ENCODE measurements at regions not wholly inside any gene's neighbourhood (a gene's known extent, or its start where the extent isn't known, plus 50 kb on each side); places are given as distances from the start of the nearest gene placed in this dataset.

DNA sequence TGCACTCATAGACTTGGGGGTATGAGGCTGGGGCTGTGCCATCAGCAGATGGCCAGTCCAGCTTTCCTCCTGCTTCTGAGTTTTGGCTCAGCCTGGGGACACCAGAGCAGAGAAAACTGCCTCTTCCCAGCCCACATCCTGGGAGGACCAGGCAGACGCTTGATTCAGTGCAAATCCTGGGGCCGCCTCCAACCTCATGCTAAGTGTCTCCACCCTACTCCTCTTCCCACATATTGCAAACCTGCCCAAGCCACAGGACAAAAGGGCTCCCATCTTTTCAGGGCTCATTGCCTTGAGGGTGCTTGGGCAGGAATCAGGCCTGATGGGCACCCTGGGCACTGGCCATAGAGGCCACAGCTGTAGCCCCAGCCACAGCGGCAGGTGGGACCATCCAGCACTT, 79.7 kb upstream of the SHANK2 start:
- TF ChIP-seq GATA3 (IDR thresholded peaks at IDR 0.05; ENCODE audit: low read depth, low read length): no peak
- no peak for TF ChIP-seq GATA2 (IDR thresholded peaks at IDR 0.05; ENCODE audit: low read depth, low read length)

DNA sequence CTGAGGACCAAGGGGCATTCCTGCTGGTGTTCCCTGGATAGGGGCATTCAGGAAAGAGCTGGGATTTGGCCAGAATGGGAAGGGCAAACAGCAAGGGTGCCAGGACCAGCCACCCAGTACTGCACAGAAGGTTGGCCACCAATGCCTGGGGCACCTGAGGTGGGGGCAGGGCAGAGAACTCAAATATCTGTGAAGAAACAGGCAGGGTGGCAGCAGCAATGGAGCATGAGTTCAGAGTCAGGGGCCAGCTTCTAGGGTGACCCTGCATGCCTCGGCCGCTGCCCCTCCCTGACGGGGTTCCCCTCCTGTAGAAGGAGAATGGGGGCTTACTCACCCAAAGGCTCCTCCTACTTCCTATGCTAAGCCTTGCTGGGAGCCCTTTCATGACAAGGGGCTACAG, 79.3 kb upstream of the SHANK2 start:
- TF ChIP-seq GATA3 (IDR thresholded peaks at IDR 0.05; ENCODE audit: low read depth, low read length) (no peak), GATA2 (IDR thresholded peaks at IDR 0.05; ENCODE audit: low read depth, low read length) (no peak)

DNA sequence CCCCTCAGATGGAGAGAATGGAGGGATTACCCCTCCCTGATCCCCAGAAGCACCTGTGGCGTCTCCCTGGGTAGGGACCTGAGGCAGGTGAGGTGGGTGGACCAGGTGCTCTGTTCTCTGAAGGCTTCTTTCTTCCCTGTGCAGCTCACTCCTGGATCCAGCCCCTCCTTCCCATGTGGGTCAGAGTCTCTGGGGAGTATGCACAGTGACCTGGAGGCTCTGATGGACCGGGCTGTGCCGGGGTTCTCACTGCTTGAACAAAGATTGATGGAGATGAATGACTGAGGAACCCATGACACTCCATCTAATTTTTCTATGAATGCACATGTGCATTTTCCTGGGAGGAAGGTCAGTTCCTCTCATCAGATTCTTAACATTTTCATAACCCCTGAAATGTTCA, 78.6 kb upstream of the SHANK2 start:
- TF ChIP-seq GATA3 (IDR thresholded peaks at IDR 0.05; ENCODE audit: low read depth, low read length): no peak
- TF ChIP-seq GATA2 (IDR thresholded peaks at IDR 0.05; ENCODE audit: low read depth, low read length): no peak

DNA sequence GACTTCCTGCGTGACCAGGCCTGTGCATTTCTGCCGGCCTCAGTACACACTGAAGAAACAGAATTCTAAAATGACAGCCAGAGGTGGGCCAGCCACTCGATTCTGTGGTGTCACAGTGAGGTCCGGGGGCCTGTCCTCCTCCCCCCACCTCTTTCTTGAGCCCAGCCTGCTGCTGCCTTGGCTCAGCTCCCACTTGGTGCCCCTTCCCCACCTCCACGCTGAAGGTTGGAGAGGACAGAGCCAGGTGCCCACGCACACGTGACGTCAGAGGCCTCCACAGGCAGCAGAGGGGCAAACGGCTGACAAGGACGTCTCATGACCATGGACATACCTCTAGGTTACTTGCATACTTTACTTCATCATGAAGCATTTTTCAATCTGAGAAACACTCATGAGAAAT, 78.0 kb upstream of the SHANK2 start:
- TF ChIP-seq GATA3 (IDR thresholded peaks at IDR 0.05; ENCODE audit: low read depth, low read length) (no peak), GATA2 (IDR thresholded peaks at IDR 0.05; ENCODE audit: low read depth, low read length) (no peak)

DNA sequence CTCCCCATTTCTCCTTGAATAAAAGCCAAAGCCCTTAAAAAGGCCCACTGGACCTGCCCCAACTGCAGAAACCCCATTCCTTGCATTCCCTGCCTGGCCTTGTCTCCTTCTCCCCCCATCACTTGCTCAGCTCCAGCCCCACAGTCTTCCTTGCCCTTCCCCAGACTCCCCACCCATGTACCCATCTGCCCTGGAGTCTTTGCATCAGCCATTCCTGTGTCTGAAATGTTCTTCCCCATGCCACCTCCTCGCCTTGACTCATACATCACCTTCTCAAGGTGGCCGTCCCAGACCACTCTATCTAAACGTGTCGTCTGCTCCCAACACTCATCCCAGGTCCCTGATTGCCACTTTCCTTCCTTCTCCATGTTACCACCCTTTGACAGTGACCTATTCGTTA, 77.4 kb upstream of the SHANK2 start:
- TF ChIP-seq GATA3 (IDR thresholded peaks at IDR 0.05; ENCODE audit: low read depth, low read length) (no peak), GATA2 (IDR thresholded peaks at IDR 0.05; ENCODE audit: low read depth, low read length) (no peak)

DNA sequence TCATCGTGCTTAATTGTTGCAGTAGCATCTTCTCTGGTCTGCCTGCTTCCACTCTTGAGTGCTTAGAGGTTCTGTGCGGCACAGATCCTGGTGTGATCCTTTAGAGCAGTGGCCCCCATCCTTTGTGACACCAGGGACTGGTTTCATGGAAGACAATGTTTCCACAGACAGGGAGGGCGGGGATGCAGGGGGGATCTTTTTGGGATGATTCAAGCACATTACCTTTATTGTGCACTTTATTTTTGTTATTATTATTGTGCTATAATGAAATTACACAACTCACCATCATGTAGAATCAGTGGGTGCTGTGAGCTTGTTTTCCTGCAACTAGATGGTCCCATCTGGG, 76.8 kb upstream of the SHANK2 start:
- no peak for TF ChIP-seq GATA2 (IDR thresholded peaks at IDR 0.05; ENCODE audit: low read depth, low read length)

DNA sequence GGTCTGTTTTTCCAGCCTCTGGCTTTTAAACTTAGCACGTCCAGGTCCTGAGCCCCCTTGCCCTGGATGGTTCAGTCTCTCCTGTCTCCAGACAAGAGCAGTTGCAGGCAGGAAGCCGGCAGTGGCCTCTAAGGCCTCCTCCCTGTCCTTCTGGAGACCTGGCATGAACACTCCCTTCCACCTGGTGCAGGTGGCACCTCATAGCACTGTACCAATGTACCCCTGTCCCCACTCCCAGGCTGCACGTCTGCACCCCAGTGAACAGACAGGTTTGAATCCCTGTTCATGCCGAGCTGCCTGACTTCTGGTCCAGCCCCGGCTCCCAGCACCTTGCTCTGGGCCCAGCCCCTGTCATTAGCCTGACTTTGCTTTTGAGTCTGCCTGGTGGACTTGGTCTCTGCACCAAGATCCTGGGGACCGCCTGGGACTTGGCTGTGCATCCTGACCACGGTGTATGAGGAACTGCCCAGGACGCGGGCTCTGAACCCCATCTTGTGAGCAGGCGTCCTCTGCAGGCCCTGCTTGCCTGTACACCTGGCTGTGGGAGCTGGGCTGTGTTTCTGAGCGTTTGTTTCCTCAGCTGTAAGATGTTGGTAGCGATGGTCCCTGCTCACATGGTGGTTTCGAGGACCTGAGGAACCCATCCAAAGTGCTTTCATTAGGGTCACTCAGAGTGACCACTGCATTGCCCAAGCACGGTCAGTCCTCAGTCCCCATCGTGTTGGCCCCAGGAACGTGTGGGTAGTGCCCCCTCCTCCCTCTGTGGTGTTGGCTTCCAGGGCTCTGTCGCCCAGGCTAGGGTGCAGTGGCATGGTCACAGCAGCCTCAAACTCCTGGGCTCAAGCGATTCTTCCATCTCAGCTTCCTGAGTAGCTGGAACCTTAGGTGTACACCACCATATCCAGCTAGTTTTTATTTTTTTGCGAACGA, 75.0 kb upstream of the SHANK2 start:
- no peak for TF ChIP-seq GATA3 (IDR thresholded peaks at IDR 0.05; ENCODE audit: low read depth, low read length)

DNA sequence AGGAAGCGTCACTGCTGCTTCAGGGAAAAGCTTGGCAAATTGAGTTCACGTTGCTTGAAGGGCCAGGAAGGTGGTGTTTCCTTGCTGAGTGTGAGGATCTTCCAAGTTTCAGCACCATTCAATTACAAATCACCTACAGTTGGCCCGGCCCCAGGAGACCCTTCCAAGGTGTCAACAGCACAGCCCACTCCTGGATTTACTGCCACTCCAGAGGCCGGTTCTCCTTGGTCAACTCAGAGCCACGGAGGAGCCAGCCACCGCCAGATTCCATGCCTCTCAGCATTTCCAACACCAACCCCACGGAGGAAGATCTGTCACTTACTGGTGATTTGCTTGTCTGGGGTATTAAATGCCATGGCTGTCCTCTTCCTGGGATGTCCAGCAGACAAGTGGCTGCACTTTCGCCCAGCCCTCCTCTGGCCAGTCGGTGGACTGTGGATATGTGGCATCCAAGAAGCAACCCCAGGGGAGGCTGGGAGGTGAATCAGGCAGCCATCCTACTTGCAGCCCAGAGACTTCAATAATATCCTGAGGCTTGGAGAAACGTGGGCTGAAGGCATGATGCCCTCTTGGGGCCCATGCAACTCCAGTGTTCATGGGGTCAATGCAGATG, 74.1 kb upstream of the SHANK2 start:
- TF ChIP-seq GATA2 (IDR thresholded peaks at IDR 0.05; ENCODE audit: low read depth, low read length): no peak
- TF ChIP-seq GATA3 (IDR thresholded peaks at IDR 0.05; ENCODE audit: low read depth, low read length): no peak

DNA sequence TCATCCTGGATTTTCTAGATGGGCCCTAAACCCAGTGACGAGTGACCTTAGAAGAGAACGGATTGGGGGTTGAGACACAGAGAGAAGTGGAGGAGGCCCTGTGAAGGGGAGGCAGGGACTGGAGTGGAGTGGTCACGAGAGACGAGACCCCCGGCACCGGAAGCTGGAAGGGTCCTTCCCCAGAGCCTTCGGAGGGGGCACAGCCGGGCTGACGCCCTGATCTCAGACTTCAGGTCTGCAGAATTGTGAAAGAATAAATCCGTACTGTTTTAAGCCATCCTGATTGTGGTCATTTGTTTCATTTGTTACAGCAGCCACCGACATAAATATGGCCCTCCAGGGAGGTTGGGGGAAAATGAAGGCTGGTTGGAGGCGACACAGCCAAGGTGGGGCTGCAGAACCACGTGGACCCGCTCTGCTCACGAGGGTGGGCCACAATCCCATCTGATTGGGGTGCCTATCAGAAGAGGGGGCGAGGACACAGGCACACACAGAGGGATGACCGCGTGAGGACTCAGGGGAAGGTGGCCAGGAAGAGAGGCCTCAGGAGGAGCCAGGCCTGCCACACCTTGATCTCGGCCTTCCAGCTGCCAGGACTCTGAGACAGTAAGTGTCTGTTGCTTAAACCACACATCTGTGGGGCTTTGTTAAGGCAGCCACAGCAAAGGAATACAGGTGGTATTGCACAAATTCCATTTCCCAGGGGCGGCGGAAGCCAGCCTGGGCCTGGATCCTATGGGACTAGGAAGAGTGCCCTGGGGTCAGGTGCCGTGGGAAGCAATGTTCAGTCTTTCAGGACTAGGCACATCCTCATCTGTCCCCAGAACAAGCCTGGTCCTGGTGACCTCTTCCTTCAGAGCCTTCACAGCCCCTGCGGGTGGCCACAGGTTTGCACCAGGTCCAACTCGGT, 73.3 kb upstream of the SHANK2 start:
- TF ChIP-seq GATA2 (IDR thresholded peaks at IDR 0.05; ENCODE audit: low read depth, low read length): no peak

DNA sequence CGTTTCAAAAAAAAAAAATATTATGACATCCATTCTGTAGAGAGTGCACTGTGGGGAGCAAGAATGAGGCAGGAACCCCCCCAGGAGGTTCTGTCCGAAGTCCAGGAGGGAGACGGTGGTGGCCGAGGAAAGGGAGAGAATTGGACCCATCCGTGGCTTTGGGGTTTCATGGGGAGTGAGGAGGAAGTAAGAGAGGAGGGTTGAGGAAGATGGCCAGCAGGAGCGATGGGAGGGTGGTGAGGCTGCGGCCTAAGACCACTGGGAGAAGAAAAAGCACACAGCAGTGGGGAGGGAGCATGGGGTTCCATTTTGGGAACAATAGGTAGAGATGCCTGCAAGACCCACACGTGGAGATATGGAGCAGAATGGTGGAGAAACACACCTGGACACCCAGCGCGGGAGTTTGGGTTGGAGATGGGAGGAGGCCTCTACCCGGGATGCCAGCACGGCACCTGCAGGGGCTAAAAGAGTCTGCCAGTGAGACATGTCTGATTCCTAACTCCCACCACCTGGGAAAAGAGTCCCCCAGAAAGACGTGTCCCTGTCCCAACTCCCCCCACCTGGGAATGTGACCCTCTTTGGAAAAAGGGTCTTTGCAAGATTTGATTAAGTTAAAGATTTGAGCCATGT, 72.5 kb upstream of the SHANK2 start:
- no peak for TF ChIP-seq GATA3 (IDR thresholded peaks at IDR 0.05; ENCODE audit: low read depth, low read length)
- TF ChIP-seq GATA2 (IDR thresholded peaks at IDR 0.05; ENCODE audit: low read depth, low read length): no peak

DNA sequence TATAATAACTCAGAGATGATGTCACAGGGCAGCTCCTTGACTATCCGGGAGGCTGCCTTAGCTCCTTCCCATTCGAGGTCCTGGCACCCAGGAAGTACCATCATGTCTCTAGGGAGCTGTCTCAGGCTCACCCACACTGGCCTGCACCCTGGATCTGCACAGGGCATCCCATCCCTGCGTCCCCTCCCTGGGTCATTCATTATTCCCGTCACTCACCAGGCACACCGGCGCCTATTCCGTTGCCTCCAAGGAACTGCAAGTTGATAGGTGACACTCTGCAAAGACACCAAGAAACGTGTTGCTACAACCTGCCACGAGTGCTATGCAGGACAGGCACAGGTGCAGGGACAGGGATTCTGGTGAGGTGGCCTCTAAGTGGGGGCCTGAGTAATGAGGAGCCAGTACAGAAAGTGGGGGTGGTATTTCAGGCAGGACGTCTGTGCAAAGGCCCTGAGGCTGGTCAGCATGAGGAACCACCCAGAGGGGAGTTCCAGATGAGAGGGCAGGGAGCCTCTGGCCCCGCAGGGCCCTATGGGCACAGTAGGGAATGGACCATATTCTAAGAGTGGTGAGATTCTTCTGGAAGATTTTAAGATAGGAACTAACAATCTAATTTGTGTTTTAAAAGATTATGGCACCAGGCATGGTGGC, 71.6 kb upstream of the SHANK2 start:
- TF ChIP-seq GATA3 (IDR thresholded peaks at IDR 0.05; ENCODE audit: low read depth, low read length) (no peak), GATA2 (IDR thresholded peaks at IDR 0.05; ENCODE audit: low read depth, low read length) (no peak)

DNA sequence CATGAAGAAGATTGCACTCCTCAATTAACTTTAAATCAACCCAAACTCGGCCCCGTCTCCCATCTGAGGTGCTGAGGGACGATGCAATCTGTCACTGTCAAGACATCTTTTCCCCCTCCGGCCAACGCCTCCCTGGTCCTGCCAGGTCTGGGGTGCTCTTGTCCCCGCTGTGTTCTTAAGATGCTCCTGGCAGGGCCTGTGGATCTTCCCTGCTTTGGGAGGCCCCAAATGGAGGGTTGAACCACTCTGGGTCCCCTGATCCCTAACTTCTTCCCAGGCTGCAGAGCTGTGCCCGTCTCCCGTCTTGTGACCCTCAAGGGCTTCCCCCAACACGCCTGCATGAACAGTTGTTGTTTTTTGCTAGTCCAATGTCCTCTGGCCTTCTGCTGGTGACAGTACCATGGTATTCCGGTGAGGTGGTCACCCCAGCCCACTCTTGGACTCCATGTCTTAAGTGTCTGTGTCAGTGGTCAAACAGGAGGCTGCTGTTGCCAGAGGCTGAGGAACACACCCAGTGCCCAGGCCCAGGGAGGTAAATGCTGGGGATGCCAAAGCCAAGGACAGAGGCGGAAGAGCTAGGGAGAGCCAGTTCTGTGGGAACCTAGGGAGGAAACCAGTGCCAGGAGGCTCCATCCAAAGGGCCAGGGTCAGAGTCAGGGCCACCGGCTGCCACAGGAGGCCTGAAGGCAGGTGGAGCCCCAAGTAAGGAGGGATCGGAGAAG, 70.6 kb upstream of the SHANK2 start:
- TF ChIP-seq GATA3 (IDR thresholded peaks at IDR 0.05; ENCODE audit: low read depth, low read length): no peak
- no peak for TF ChIP-seq GATA2 (IDR thresholded peaks at IDR 0.05; ENCODE audit: low read depth, low read length)

DNA sequence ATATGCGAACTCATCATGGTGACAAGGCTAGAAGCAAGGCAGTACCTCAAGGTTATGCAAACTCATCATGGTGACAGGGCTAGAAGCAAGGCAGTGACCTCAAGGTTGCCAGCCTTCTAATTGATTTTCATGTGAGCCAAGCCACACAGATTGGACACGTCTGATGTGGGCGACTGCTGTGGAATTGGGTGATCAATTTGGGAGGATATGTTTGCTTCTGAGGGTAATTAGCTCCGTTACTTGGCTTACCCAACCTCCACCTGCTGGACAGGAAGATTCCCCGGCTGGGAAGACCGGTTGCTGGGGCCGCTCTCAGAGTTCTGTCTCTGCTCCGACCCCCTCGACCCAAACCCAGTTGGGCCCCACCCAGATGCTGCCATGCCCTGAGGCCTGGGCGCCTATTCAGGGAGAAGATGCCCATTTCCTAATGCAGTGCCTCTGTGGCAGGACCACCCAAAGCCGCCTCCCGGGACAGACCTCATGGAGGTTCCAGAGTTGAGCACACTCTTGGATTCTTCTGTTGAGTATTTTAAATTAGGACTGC, 69.9 kb upstream of the SHANK2 start:
- no peak for TF ChIP-seq GATA2 (IDR thresholded peaks at IDR 0.05; ENCODE audit: low read depth, low read length)
- no peak for TF ChIP-seq GATA3 (IDR thresholded peaks at IDR 0.05; ENCODE audit: low read depth, low read length)
